ENCODE measurements at regions not wholly inside any gene's neighbourhood (a gene's known extent, or its start where the extent isn't known, plus 50 kb on each side); places are given as distances from the start of the nearest gene placed in this dataset.

GRCh38 chr1:83017701-83018100 lies 981.2 kb downstream of the TTLL7 start:
- Histone ChIP-seq H3K4me3 (no peak overlapping the region), H3K36me3 (no peaks in the 10 kb centered on the region), H3K27me3 (no peaks in the 10 kb centered on the region), H3K4me1 (ENCODE audit: insufficient read depth) (no peaks in the 10 kb centered on the region), H3K27ac (no peak overlapping the region), H3K9me3 (no peaks in the 10 kb centered on the region)
- no peak for DNase-seq
- no peak for TF ChIP-seq CTCF (IDR thresholded peaks at IDR 0.05)
- no peak for TF ChIP-seq EP300 (IDR thresholded peaks at IDR 0.05)
- TF ChIP-seq POLR2A (IDR thresholded peaks at IDR 0.05), result no peak
- 82 to 84% (median 82%) methylated on average over 4 of the region's 4 CpGs for WGBS, 3 donors
- intact Hi-C loops (cut with DNase I), result no loop called here

- Histone ChIP-seq H3K36me3 (no peaks in the 10 kb centered on the region), H3K4me3 (no peak overlapping the region), H3K27ac (no peak overlapping the region), H3K4me1 (ENCODE audit: insufficient read depth) (no peaks in the 10 kb centered on the region), H3K27me3 (no peaks in the 10 kb centered on the region), H3K9me3 (no peaks in the 10 kb centered on the region)
- intact Hi-C loops (cut with DNase I), result no loop called here
- DNase-seq, result no peak
- no peak for TF ChIP-seq POLR2A (IDR thresholded peaks at IDR 0.05)
- no peak for TF ChIP-seq EP300 (IDR thresholded peaks at IDR 0.05)
- no peak for TF ChIP-seq CTCF (IDR thresholded peaks at IDR 0.05)
- 91 to 98% (median 98%) methylated on average over 1 of the region's 1 CpG for WGBS, 3 donors
Measured at GRCh38 chr1:83017276-83017675, 981.7 kb downstream of the TTLL7 start.

GRCh38 chr1:83016354-83016849 lies 982.5 kb downstream of the TTLL7 start:
- no peak overlapping the region for H3K27ac ChIP-seq
- no peak for DNase-seq
- TF ChIP-seq EP300 (IDR thresholded peaks at IDR 0.05) (no peak), CTCF (IDR thresholded peaks at IDR 0.05) (no peak), POLR2A (IDR thresholded peaks at IDR 0.05) (no peak)
- no peaks in the 10 kb centered on the region for H3K27me3 ChIP-seq
- intact Hi-C loops (cut with DNase I), result no loop called here
- 77 to 89% (median 85%) methylated on average over 1 of the region's 1 CpG for WGBS, 3 donors
- H3K4me3 ChIP-seq, result no peak overlapping the region
- no peaks in the 10 kb centered on the region for H3K9me3 ChIP-seq
- H3K4me1 ChIP-seq (ENCODE audit: insufficient read depth), result no peaks in the 10 kb centered on the region
- no peaks in the 10 kb centered on the region for H3K36me3 ChIP-seq

GRCh38 chr1:83015163-83015562 lies 983.8 kb downstream of the TTLL7 start:
- H3K36me3 ChIP-seq, result no peaks in the 10 kb centered on the region
- DNase-seq, result no peak
- no peaks in the 10 kb centered on the region for H3K9me3 ChIP-seq
- no peak overlapping the region for H3K27ac ChIP-seq
- intact Hi-C loops (cut with DNase I), result no loop called here
- 80 to 86% (median 81%) methylated on average over 2 of the region's 2 CpGs for WGBS, 3 donors
- H3K4me1 ChIP-seq (ENCODE audit: insufficient read depth), result no peaks in the 10 kb centered on the region
- H3K4me3 ChIP-seq, result no peak overlapping the region
- no peaks in the 10 kb centered on the region for H3K27me3 ChIP-seq
- no peak for TF ChIP-seq EP300 (IDR thresholded peaks at IDR 0.05)
- no peak for TF ChIP-seq CTCF (IDR thresholded peaks at IDR 0.05)
- no peak for TF ChIP-seq POLR2A (IDR thresholded peaks at IDR 0.05)

GRCh38 chr1:83012950-83013349 lies 986.0 kb downstream of the TTLL7 start:
- Histone ChIP-seq H3K27ac (no peak overlapping the region), H3K9me3 (no peaks in the 10 kb centered on the region), H3K4me3 (no peak overlapping the region), H3K36me3 (no peaks in the 10 kb centered on the region), H3K4me1 (ENCODE audit: insufficient read depth) (no peaks in the 10 kb centered on the region), H3K27me3 (no peaks in the 10 kb centered on the region)
- intact Hi-C loops (cut with DNase I), result no loop called here
- no peak for DNase-seq
- TF ChIP-seq EP300 (IDR thresholded peaks at IDR 0.05) (no peak), CTCF (IDR thresholded peaks at IDR 0.05) (no peak), POLR2A (IDR thresholded peaks at IDR 0.05) (no peak)
